ENCODE measurements at regions not wholly inside any gene's neighbourhood (a gene's known extent, or its start where the extent isn't known, plus 50 kb on each side); places are given as distances from the start of the nearest gene placed in this dataset.

GRCh38 chr10:109743146-109743545, 180.2 kb downstream of the XPNPEP1 start:
- TF ChIP-seq CTCF (conservative IDR thresholded peaks at IDR 0.05; ENCODE audit: low read depth, low read length), result no peak
- TF ChIP-seq EZH2 (IDR thresholded peaks at IDR 0.05; ENCODE audit: low read length, unreplicated experiment), result no peak
